H9 (cell line): ENCODE measurements at regions not wholly inside any gene's neighbourhood (a gene's known extent, or its start where the extent isn't known, plus 50 kb on each side); places are given as distances from the start of the nearest gene placed in this dataset.

ENCODE experiments used
- DNase-seq: peaks from one replicate; pipeline ENCODE4 v3.0.0-alpha.2; 2017
- H2AFZ ChIP-seq: one replicate; pipeline ENCODE4 v1.6.1; 2013; ENCODE audit warnings: mild to moderate bottlenecking, low read length, control low read depth, moderate library complexity
- H2AK5ac ChIP-seq: 2 replicates; pipeline ENCODE4 v1.6.1; 2013; ENCODE audit warnings: low read length, control low read depth, mixed read lengths; ENCODE audit not compliant: insufficient read length
- H2BK120ac ChIP-seq: one replicate; pipeline ENCODE4 v1.6.1; 2013; ENCODE audit warnings: low read depth, mild to moderate bottlenecking, low read length, control low read depth, inconsistent platforms; ENCODE audit not compliant: poor library complexity, severe bottlenecking
- H2BK12ac ChIP-seq: 2 replicates; pipeline ENCODE4 v1.6.1; 2013; ENCODE audit warnings: low read length, control low read depth, mixed read lengths, low read depth; ENCODE audit not compliant: insufficient read length
- H2BK15ac ChIP-seq: 2 replicates; pipeline ENCODE4 v1.6.1; 2013; ENCODE audit warnings: low read depth, low read length, control low read depth
- H2BK20ac ChIP-seq: one replicate; pipeline ENCODE4 v1.6.1; 2013; ENCODE audit warnings: low read depth, mild to moderate bottlenecking, low read length, control low read depth, inconsistent platforms; ENCODE audit not compliant: poor library complexity, severe bottlenecking
- H2BK5ac ChIP-seq: 2 replicates; pipeline ENCODE4 v1.6.1; 2013; ENCODE audit warnings: low read length, control low read depth, mixed read lengths; ENCODE audit not compliant: insufficient read length
- H3K14ac ChIP-seq: 2 replicates; pipeline ENCODE4 v1.6.1; 2013; ENCODE audit warnings: low read length, control low read depth; ENCODE audit not compliant: insufficient read depth
- H3K18ac ChIP-seq: 2 replicates; pipeline ENCODE4 v1.6.1; 2013; ENCODE audit warnings: low read depth, mild to moderate bottlenecking, mixed read lengths, low read length, control low read depth; ENCODE audit not compliant: insufficient read length
- H3K23ac ChIP-seq: 2 replicates; pipeline ENCODE4 v1.6.1; 2013; ENCODE audit warnings: low read length, control low read depth, mixed read lengths, low read depth; ENCODE audit not compliant: insufficient read length
- H3K23me2 ChIP-seq: 2 replicates; pipeline ENCODE4 v1.6.1; 2013; ENCODE audit warnings: low read depth, mild to moderate bottlenecking, mixed read lengths, low read length, control low read depth; ENCODE audit not compliant: insufficient read length, poor library complexity, severe bottlenecking
- H3K27ac ChIP-seq: 2 replicates; pipeline ENCODE4 v1.5.1; 2013; ENCODE audit warnings: low read length, control low read depth, mixed read lengths, low read depth; ENCODE audit not compliant: insufficient read length
- H3K27me3 ChIP-seq: 2 replicates; pipeline ENCODE4 v1.6.1; 2013; ENCODE audit warnings: low read length, control low read depth, inconsistent platforms; ENCODE audit not compliant: insufficient read depth
- H3K4ac ChIP-seq: 2 replicates; pipeline ENCODE4 v1.6.1; 2013; ENCODE audit warnings: low read depth, mild to moderate bottlenecking, control low read depth, inconsistent platforms, low read length, moderate library complexity
- H3K4me1 ChIP-seq: 2 replicates; pipeline ENCODE4 v1.6.1; 2013; ENCODE audit warnings: low read length, control low read depth, inconsistent platforms; ENCODE audit not compliant: insufficient read depth
- H3K4me2 ChIP-seq: 2 replicates; pipeline ENCODE4 v1.6.1; 2013; ENCODE audit warnings: low read length, control low read depth, mixed read lengths; ENCODE audit not compliant: insufficient read length, insufficient read depth
- H3K56ac ChIP-seq: 2 replicates; pipeline ENCODE4 v1.6.1; 2013; ENCODE audit warnings: low read depth, mild to moderate bottlenecking, mixed read lengths, low read length, control low read depth; ENCODE audit not compliant: insufficient read length
- H3K79me1 ChIP-seq: 2 replicates; pipeline ENCODE4 v1.6.1; 2013; ENCODE audit warnings: low read depth, mild to moderate bottlenecking, moderate library complexity, low read length, control low read depth, inconsistent platforms; ENCODE audit not compliant: insufficient read depth, poor library complexity, severe bottlenecking
- H3K79me2 ChIP-seq: 2 replicates; pipeline ENCODE4 v1.6.1; 2013; ENCODE audit warnings: low read length, control low read depth, inconsistent platforms; ENCODE audit not compliant: insufficient read depth
- H3K9ac ChIP-seq: 2 replicates; pipeline ENCODE4 v1.6.1; 2013; ENCODE audit warnings: low read length, control low read depth, mixed read lengths; ENCODE audit not compliant: insufficient read length; ENCODE audit errors: extremely low read depth
- H3K9me3 ChIP-seq: one replicate; pipeline ENCODE4 v1.6.1; 2013; ENCODE audit warnings: low read depth, low read length, inconsistent platforms; ENCODE audit not compliant: control insufficient read depth
- H3T11ph ChIP-seq: one replicate; pipeline ENCODE4 v1.6.1; 2013; ENCODE audit warnings: mild to moderate bottlenecking, low read length, control low read depth, inconsistent platforms
- H4K20me1 ChIP-seq: one replicate; pipeline ENCODE4 v1.6.1; 2013; ENCODE audit not compliant: control insufficient read depth, insufficient read length, insufficient read depth
- H4K5ac ChIP-seq: 2 replicates; pipeline ENCODE4 v1.6.1; 2013; ENCODE audit warnings: low read depth, mild to moderate bottlenecking, mixed read lengths, low read length, control low read depth; ENCODE audit not compliant: insufficient read length
- H4K8ac ChIP-seq: replicated peaks from 2 replicates; pipeline ENCODE4 v1.6.1; 2013; ENCODE audit warnings: low read length, control low read depth, mixed read lengths, low read depth; ENCODE audit not compliant: insufficient read length
- H4K91ac ChIP-seq: 2 replicates; pipeline ENCODE4 v1.6.1; 2013; ENCODE audit warnings: low read depth, mild to moderate bottlenecking, moderate library complexity, mixed read lengths, low read length, control low read depth; ENCODE audit not compliant: insufficient read length
- H3K27ac Mint-ChIP-seq, 3 experiments: 2 replicates in 2 of 3; 3 replicates in 1 of 3; pipeline ENCODE4 v1.8.0; 2020 to 2021; ENCODE audit warnings: mixed read lengths in 3 of 3, mild to moderate bottlenecking in 1 of 3, moderate library complexity in 1 of 3
- H3K27me3 Mint-ChIP-seq: 2 replicates; pipeline ENCODE4 v1.8.0; 2021; ENCODE audit warnings: low read depth, mild to moderate bottlenecking, moderate library complexity, mixed read lengths
- H3K36me3 Mint-ChIP-seq, 3 experiments: 2 replicates in 2 of 3; 3 replicates in 1 of 3; pipeline ENCODE4 v1.8.0; 2020 to 2021; ENCODE audit warnings: low read depth in 3 of 3, mixed read lengths in 3 of 3; ENCODE audit not compliant: insufficient read depth in 1 of 3
- H3K4me1 Mint-ChIP-seq, 2 experiments: 2 replicates each; pipeline ENCODE4 v1.8.0; 2020; ENCODE audit warnings: mixed read lengths in 2 of 2
- H3K4me3 Mint-ChIP-seq, 2 experiments: 2 replicates in 1 of 2; 3 replicates in 1 of 2; pipeline ENCODE4 v1.8.0; 2020 to 2021; ENCODE audit warnings: mild to moderate bottlenecking in 2 of 2, mixed read lengths in 2 of 2, moderate library complexity in 1 of 2
- H3K9me3 Mint-ChIP-seq, 2 experiments: 2 replicates in 1 of 2; 3 replicates in 1 of 2; pipeline ENCODE4 v1.8.0; 2020; ENCODE audit warnings: mild to moderate bottlenecking in 2 of 2, mixed read lengths in 2 of 2, moderate library complexity in 1 of 2
- CTCF ChIP-seq: fragments of 200-600 bp; sonication (generic); conservative IDR thresholded peaks from 3 replicates; pipeline ENCODE4 v1.8.0; 2021; ENCODE audit warnings: antibody characterized with exemption, mild to moderate bottlenecking
- WGBS: extraction: QIAGEN DNeasy Blood & Tissue Kit; methylation state at CpG from one replicate; pipeline ENCODE4 v1.1.7; 2013; ENCODE audit warnings: missing lambda C conversion rate, low lambda C conversion rate, mixed read lengths; ENCODE audit not compliant: insufficient read length; ENCODE audit errors: extremely low coverage; 5-methylcytosine and 5-hydroxymethylcytosine counted together

GRCh38 chr2:236731767-236732580, 162.3 kb downstream of the ACKR3 start:
- H4K8ac ChIP-seq: no peak overlapping the region
- no peak for TF ChIP-seq CTCF
- H3K79me2 ChIP-seq: no peaks in the 10 kb centered on the region
- no peak overlapping the region for H2AK5ac ChIP-seq
- H3T11ph ChIP-seq: no peak overlapping the region
- 0 out of 4 replicates have a peak, but pooled peaks cover 0 to 2% of the 10 kb centered on the region in 2 experiments for H3K4me1 Mint-ChIP-seq
- H3K14ac ChIP-seq: no peak overlapping the region
- H3K27ac ChIP-seq: no peak overlapping the region
- H2BK15ac ChIP-seq: no peak overlapping the region
- H3K9ac ChIP-seq: no peak overlapping the region
- no peaks in the 10 kb centered on the region for H3K36me3 Mint-ChIP-seq
- no peaks in the 10 kb centered on the region; the same call in none of the 2 replicates for H3K27me3 Mint-ChIP-seq
- no peaks in the 10 kb centered on the region for H3K9me3 Mint-ChIP-seq
- no peak overlapping the region for H2BK12ac ChIP-seq
- no peaks in the 10 kb centered on the region for H3K27me3 ChIP-seq
- H3K9me3 ChIP-seq: no peaks in the 10 kb centered on the region
- WGBS: no CpG with 5 or more reads among the region's 12 CpGs
- no peak overlapping the region for H3K4me3 Mint-ChIP-seq
- H3K18ac ChIP-seq: peak overlapping the region; percentile 23
- no peak overlapping the region for H3K23ac ChIP-seq
- H3K4me1 ChIP-seq: no peaks in the 10 kb centered on the region
- H3K4ac ChIP-seq: no peak overlapping the region
- H2BK120ac ChIP-seq: no peak overlapping the region
- H4K20me1 ChIP-seq: no peaks in the 10 kb centered on the region
- H3K4me2 ChIP-seq: no peak overlapping the region
- no peak overlapping the region for H2AFZ ChIP-seq
- H4K5ac ChIP-seq: no peak overlapping the region
- no peak overlapping the region for H2BK5ac ChIP-seq
- no peaks in the 10 kb centered on the region for H3K79me1 ChIP-seq
- no peak overlapping the region for H4K91ac ChIP-seq
- H3K23me2 ChIP-seq: no peaks in the 10 kb centered on the region
- H3K27ac Mint-ChIP-seq: no peak overlapping the region
- no peak overlapping the region for H2BK20ac ChIP-seq
- H3K56ac ChIP-seq: no peak overlapping the region
- no peak for DNase-seq
